HG03045 (cell line): ENCODE measurements at regions not wholly inside any gene's neighbourhood (a gene's known extent, or its start where the extent isn't known, plus 50 kb on each side); places are given as distances from the start of the nearest gene placed in this dataset.

ENCODE experiments used
- ATAC-seq: cut with Tn5 transposase; IDR thresholded peaks from one replicate; pipeline ENCODE4 v1.9.1; 2021; ENCODE audit warnings: mild to moderate bottlenecking, moderate library complexity; ENCODE audit not compliant: unreplicated experiment

- no peak for ATAC-seq
These were observed 111.0 kb upstream of the PTCH1 start for GRCh38 chr9:95627802-95628201.

GRCh38 chr9:95626885-95627558 is 110.3 kb upstream of the PTCH1 start:
- no peak for ATAC-seq

- no peak for ATAC-seq
These were observed 109.6 kb upstream of the PTCH1 start for GRCh38 chr9:95626341-95626740.

- no peak for ATAC-seq
These were observed 106.9 kb upstream of the PTCH1 start for GRCh38 chr9:95623640-95624039.

DNA sequence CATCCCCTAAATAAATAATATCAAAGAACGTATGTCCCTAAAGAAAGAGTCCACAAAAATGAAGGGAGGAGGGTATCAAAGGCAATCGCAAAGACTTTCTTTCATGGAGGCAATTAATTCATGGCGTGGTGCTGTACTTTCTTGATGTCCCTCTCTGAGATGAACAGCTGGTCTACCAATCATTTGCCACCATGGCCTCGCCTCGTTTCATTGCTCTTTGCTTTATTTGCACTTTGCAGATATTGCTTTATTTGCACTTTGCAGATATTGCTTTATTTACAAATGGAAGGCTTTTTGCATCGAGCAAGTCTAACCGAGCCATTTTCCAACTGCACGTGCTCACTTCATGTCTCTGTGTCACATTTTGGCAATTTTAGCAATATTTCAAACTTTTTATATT is 104.0 kb upstream of the PTCH1 start:
- no peak for ATAC-seq

- no peak for ATAC-seq
These were observed 103.5 kb upstream of the PTCH1 start for GRCh38 chr9:95620314-95620713.

DNA sequence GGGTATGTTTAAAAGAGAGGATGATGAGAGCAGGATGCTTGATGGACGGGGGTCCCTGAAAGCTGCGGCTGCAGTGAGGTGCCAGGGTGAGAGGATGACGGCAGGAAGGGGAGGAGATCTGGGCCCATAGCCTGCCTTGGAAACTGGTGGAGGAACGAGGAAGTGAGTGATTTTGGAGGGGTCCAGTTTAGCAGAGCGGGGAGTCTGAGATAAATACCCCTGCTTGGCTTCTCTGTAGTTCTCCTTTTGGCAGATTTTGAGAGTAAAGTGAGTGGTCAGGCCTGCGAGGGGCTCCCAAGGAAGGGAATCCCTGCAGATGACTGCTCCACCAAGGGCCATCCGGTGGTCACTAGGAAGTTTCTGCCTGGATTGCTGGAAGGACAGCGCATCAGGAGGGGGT is 98.5 kb upstream of the PTCH1 start:
- ATAC-seq, result no peak

GRCh38 chr9:95613670-95614069 is 96.9 kb upstream of the PTCH1 start:
- ATAC-seq, result no peak

- ATAC-seq, result no peak
These were observed 94.6 kb upstream of the PTCH1 start for GRCh38 chr9:95611354-95611753.

- no peak for ATAC-seq
These were observed 93.4 kb upstream of the PTCH1 start for GRCh38 chr9:95610006-95610785.

- ATAC-seq, result no peak
These were observed 92.7 kb upstream of the PTCH1 start for GRCh38 chr9:95609426-95609825.

DNA sequence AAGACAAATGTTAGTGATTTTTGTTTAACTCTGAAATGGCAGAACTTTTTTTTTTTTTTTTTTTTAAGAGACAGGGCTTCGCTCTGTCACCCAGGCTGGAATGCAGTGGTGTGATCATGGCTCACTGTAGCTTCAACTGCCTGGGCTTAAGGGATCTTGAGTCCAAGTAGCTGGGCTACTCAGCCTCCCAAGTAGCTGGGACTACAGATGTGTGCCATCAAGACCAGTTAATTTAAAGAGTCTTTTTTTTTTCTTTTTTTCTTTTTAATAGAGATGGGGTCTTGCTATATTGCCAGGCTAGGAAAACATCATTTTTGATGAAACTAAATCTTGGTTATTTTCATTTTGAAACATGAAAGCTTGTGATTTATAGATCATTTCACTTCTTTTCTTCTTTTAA is 91.6 kb upstream of the PTCH1 start:
- no peak for ATAC-seq

DNA sequence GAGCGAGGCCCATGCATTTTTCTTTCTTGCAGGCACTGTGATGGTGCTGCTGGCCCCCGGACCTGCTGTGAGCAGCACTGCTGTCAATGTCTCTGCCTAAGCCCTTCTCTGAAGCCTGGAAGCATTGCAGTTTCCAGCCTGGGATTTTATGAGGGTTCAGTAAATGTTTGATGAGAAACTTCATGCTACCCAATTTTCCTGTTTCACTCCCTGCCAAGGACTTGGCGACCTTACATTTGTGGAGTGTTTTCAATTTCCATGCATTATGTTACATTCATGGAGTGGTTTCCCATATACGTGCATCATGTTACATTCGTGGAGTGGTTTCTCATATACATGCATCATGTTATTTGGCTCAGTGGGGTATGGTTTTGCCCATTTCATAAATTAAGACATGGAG is 90.7 kb upstream of the PTCH1 start:
- ATAC-seq, result no peak

GRCh38 chr9:95606489-95607350 is 89.9 kb upstream of the PTCH1 start:
- ATAC-seq, result no peak

DNA sequence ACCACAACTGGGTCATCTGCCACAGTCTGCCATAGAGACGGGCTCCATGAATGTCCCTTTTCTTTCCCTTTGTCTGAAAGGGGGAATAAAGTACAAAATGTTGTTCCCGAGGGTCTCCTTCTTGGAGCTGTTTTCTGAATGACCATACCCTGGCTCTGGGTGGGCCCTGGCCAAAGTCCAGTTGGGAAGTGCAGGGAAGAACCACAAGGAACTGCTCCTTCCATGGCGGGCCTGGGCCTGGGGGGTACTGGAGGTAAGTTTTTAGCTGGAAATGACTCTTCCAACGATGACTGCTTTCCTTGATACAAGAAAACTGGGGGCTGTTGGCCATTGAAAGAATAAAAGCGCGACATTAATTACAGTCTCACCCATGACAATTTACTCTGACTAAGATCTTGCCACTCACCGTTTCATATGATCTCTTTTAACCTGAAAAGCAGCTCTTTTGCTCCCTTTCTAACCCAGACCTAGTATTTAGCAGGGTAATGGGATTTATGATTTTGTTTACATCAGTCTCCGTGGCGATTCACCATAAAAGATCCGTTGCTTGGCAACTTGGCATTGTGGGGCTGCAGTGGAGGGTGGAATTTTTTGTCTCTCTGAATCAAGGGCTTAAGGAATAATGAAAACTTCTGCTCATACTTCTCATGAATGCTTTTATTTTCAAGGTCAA is 89.2 kb upstream of the PTCH1 start:
- no peak for ATAC-seq

DNA sequence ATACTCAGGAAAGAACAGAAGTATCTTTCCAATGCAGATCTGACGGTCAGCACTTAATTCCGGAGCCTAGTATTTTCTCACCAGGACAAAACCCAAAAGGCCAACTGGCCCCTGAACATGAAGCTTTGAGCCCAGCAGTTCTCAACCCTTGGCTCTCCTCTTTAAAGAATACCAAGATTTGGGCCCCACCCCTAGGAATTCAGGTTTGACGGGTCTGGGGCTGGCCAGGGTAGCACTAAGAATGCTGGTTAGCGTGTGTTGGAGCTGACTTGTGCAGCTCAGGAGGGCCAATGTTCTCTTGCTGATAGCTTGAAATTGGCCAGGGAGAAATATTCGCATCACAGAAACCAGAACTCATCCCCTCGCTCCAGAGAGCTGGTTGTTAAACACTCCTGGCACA is 88.3 kb upstream of the PTCH1 start:
- no peak for ATAC-seq

- ATAC-seq, result no peak
These were observed 81.5 kb upstream of the PTCH1 start for GRCh38 chr9:95598236-95598635.

DNA sequence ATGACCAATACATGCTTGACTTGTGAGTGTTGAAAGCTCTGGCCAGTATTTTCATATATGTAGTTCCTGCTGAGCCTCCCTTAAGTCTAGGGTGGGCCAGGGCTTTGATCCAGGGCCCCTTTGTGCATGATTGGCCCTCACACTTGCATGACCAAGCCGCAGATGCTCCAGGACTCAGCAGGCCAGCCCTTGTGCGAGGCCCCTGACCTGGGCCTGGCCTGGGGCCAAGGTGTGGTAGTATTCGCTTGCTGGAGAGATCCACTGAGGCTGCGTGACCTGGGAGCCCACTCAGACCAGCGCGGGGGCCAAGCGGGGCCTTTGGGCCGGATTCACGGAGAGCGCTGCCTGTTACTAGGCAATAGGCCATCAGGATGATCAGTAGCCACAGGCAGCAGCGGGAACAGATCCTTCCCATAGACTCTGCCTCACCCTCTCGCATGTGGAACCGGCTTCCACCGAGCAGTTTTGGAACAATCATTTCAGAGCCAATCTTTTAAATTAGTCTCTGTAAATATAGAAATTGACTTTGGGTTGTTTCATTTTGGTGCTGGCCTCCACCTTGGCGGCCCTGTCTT is 79.0 kb upstream of the PTCH1 start:
- no peak for ATAC-seq

DNA sequence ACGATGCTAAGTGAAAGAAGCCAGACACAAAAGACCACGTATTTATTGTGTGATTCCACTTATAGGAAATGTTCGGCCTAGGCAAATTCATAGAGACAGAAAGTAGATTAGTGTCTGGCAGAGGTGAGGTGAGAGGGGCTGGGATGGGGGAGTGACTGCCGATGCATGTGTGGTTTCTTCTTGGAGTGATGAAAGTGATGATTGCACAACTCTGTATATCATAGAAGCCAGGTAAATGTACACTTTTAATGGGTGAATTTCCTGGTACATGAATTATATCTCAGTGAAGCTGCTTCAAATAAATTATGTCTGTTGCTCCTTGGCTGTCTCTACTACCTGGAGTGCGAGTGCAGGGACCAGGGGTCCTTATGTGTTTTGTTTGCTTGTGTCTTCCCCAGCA is 76.2 kb upstream of the PTCH1 start:
- ATAC-seq, result no peak

DNA sequence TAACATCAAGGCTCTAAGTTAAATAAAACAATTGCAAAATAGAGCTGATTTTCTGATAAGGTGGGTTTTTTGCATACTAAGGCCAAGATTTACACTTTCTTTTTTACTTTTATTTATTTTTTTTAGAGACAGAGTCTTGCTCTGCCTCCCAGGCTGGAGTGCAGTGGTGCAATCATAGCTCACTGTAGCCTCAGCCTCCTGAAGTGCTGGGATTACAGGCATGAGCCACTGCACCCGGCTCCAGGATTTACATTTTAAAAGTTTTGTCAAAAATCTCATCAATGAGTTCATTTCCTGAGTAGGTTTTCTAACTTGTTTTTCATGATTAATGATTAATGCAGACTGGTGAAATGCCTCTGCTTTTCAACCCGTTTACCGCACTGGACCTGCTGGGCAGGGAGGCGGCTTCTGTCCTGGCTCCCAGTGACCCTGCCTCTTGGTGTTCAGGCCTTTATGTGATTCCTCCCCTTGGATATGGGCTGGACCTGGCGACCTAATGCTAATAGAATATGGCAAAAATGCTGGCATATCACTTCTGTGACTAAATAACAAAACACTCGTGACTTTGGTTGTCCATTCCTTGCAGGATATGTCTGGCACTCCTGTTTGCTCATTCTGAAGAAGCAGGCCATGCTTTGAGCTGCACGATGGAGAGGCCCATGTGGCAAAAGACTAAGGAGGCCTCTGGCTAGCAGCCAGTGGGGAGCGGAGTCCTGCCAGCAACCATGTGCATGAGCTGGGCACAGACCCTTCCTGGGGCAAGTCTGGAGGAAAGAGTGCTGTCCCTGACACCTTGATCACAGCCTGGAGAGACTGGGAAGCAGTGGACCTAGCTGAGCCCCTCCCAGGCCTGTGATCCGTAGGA is 72.2 kb upstream of the PTCH1 start:
- ATAC-seq, result no peak
